ENCODE measurements at regions not wholly inside any gene's neighbourhood (a gene's known extent, or its start where the extent isn't known, plus 50 kb on each side); places are given as distances from the start of the nearest gene placed in this dataset.

GRCh38 chr1:222454782-222455181 lies 93.1 kb downstream of the HHIPL2 start:
- peaks cover 4% of the 10 kb centered on the region; the same call in 1 of the 2 replicates for H3K4me1 ChIP-seq (ENCODE audit: insufficient read depth, low read length)
- H3K27me3 ChIP-seq (ENCODE audit: insufficient read depth, low read length): no peaks in the 10 kb centered on the region
- H3K27ac ChIP-seq (ENCODE audit: low read length): no peak overlapping the region
- no peak overlapping the region for H3K9ac ChIP-seq (ENCODE audit: low read depth, low read length)
- no peaks in the 10 kb centered on the region for H3K36me3 ChIP-seq (ENCODE audit: insufficient read depth, low read depth, low read length)
- H3K9me3 ChIP-seq (ENCODE audit: insufficient read depth, low read depth, low read length): peaks cover 16% of the 10 kb centered on the region
- H3K4me3 ChIP-seq (ENCODE audit: low read length): no peak overlapping the region

- H3K9ac ChIP-seq (ENCODE audit: low read depth, low read length): no peak overlapping the region
Measured at GRCh38 chr1:222454186-222454585, 93.7 kb downstream of the HHIPL2 start.

GRCh38 chr1:222452031-222452430 lies 95.9 kb downstream of the HHIPL2 start:
- no peak overlapping the region for H3K27ac ChIP-seq (ENCODE audit: low read length)

More at GRCh38 chr1:222454186-222454585, 93.7 kb downstream of the HHIPL2 start:
- H3K9me3 ChIP-seq (ENCODE audit: insufficient read depth, low read depth, low read length): peaks cover 16% of the 10 kb centered on the region
- peaks cover 4% of the 10 kb centered on the region; the same call in 1 of the 2 replicates for H3K4me1 ChIP-seq (ENCODE audit: insufficient read depth, low read length)
- no peak overlapping the region for H3K27ac ChIP-seq (ENCODE audit: low read length)
- H3K4me3 ChIP-seq (ENCODE audit: low read length): no peak overlapping the region
- no peaks in the 10 kb centered on the region for H3K27me3 ChIP-seq (ENCODE audit: insufficient read depth, low read length)
- no peaks in the 10 kb centered on the region for H3K36me3 ChIP-seq (ENCODE audit: insufficient read depth, low read depth, low read length)

GRCh38 chr1:222443566-222443965 lies 104.3 kb downstream of the HHIPL2 start:
- H3K27me3 ChIP-seq (ENCODE audit: insufficient read depth, low read length): no peaks in the 10 kb centered on the region
- H3K4me1 ChIP-seq (ENCODE audit: insufficient read depth, low read length): peaks cover 6% of the 10 kb centered on the region; the same call in 1 of the 2 replicates
- no peak overlapping the region for H3K27ac ChIP-seq (ENCODE audit: low read length)
- no peak overlapping the region for H3K4me3 ChIP-seq (ENCODE audit: low read length)
- no peak overlapping the region for H3K9ac ChIP-seq (ENCODE audit: low read depth, low read length)
- H3K9me3 ChIP-seq (ENCODE audit: insufficient read depth, low read depth, low read length): no peaks in the 10 kb centered on the region
- no peaks in the 10 kb centered on the region for H3K36me3 ChIP-seq (ENCODE audit: insufficient read depth, low read depth, low read length)

More at GRCh38 chr1:222452031-222452430, 95.9 kb downstream of the HHIPL2 start:
- H3K27me3 ChIP-seq (ENCODE audit: insufficient read depth, low read length): no peaks in the 10 kb centered on the region
- H3K4me1 ChIP-seq (ENCODE audit: insufficient read depth, low read length): peaks cover 4% of the 10 kb centered on the region; the same call in 1 of the 2 replicates
- H3K9ac ChIP-seq (ENCODE audit: low read depth, low read length): no peak overlapping the region
- H3K36me3 ChIP-seq (ENCODE audit: insufficient read depth, low read depth, low read length): no peaks in the 10 kb centered on the region
- H3K9me3 ChIP-seq (ENCODE audit: insufficient read depth, low read depth, low read length): no peaks in the 10 kb centered on the region
- no peak overlapping the region for H3K4me3 ChIP-seq (ENCODE audit: low read length)

GRCh38 chr1:222441066-222441465 lies 106.8 kb downstream of the HHIPL2 start:
- Histone ChIP-seq H3K36me3 (ENCODE audit: insufficient read depth, low read depth, low read length) (no peaks in the 10 kb centered on the region), H3K4me1 (ENCODE audit: insufficient read depth, low read length) (peaks cover 6% of the 10 kb centered on the region; the same call in 1 of the 2 replicates), H3K9me3 (ENCODE audit: insufficient read depth, low read depth, low read length) (no peaks in the 10 kb centered on the region), H3K9ac (ENCODE audit: low read depth, low read length) (no peak overlapping the region), H3K27me3 (ENCODE audit: insufficient read depth, low read length) (no peaks in the 10 kb centered on the region), H3K4me3 (ENCODE audit: low read length) (no peak overlapping the region), H3K27ac (ENCODE audit: low read length) (no peak overlapping the region)

- Histone ChIP-seq H3K27me3 (ENCODE audit: insufficient read depth, low read length) (no peaks in the 10 kb centered on the region), H3K9ac (ENCODE audit: low read depth, low read length) (no peak overlapping the region), H3K9me3 (ENCODE audit: insufficient read depth, low read depth, low read length) (no peaks in the 10 kb centered on the region), H3K36me3 (ENCODE audit: insufficient read depth, low read depth, low read length) (no peaks in the 10 kb centered on the region), H3K4me1 (ENCODE audit: insufficient read depth, low read length) (no peaks in the 10 kb centered on the region), H3K4me3 (ENCODE audit: low read length) (no peak overlapping the region), H3K27ac (ENCODE audit: low read length) (no peak overlapping the region)
Measured at GRCh38 chr1:222424826-222425225, 123.1 kb downstream of the HHIPL2 start.

- Histone ChIP-seq H3K27me3 (ENCODE audit: insufficient read depth, low read length) (no peaks in the 10 kb centered on the region), H3K4me3 (ENCODE audit: low read length) (no peak overlapping the region), H3K9ac (ENCODE audit: low read depth, low read length) (no peak overlapping the region), H3K36me3 (ENCODE audit: insufficient read depth, low read depth, low read length) (no peaks in the 10 kb centered on the region), H3K9me3 (ENCODE audit: insufficient read depth, low read depth, low read length) (no peaks in the 10 kb centered on the region), H3K4me1 (ENCODE audit: insufficient read depth, low read length) (no peaks in the 10 kb centered on the region), H3K27ac (ENCODE audit: low read length) (no peak overlapping the region)
Measured at GRCh38 chr1:222421380-222421779, 126.5 kb downstream of the HHIPL2 start.

GRCh38 chr1:222420633-222421032 lies 127.3 kb downstream of the HHIPL2 start:
- Histone ChIP-seq H3K4me3 (ENCODE audit: low read length) (no peak overlapping the region), H3K27ac (ENCODE audit: low read length) (no peak overlapping the region), H3K9ac (ENCODE audit: low read depth, low read length) (no peak overlapping the region), H3K4me1 (ENCODE audit: insufficient read depth, low read length) (no peaks in the 10 kb centered on the region), H3K27me3 (ENCODE audit: insufficient read depth, low read length) (no peaks in the 10 kb centered on the region), H3K9me3 (ENCODE audit: insufficient read depth, low read depth, low read length) (no peaks in the 10 kb centered on the region), H3K36me3 (ENCODE audit: insufficient read depth, low read depth, low read length) (no peaks in the 10 kb centered on the region)

GRCh38 chr1:222418654-222419053 lies 129.2 kb downstream of the HHIPL2 start:
- Histone ChIP-seq H3K9me3 (ENCODE audit: insufficient read depth, low read depth, low read length) (no peaks in the 10 kb centered on the region), H3K9ac (ENCODE audit: low read depth, low read length) (no peak overlapping the region), H3K27ac (ENCODE audit: low read length) (no peak overlapping the region), H3K4me1 (ENCODE audit: insufficient read depth, low read length) (no peaks in the 10 kb centered on the region), H3K27me3 (ENCODE audit: insufficient read depth, low read length) (no peaks in the 10 kb centered on the region), H3K4me3 (ENCODE audit: low read length) (no peak overlapping the region), H3K36me3 (ENCODE audit: insufficient read depth, low read depth, low read length) (no peaks in the 10 kb centered on the region)

GRCh38 chr1:222417264-222417663 lies 130.6 kb downstream of the HHIPL2 start:
- Histone ChIP-seq H3K27me3 (ENCODE audit: insufficient read depth, low read length) (no peaks in the 10 kb centered on the region), H3K36me3 (ENCODE audit: insufficient read depth, low read depth, low read length) (no peaks in the 10 kb centered on the region), H3K4me3 (ENCODE audit: low read length) (no peak overlapping the region), H3K9ac (ENCODE audit: low read depth, low read length) (no peak overlapping the region), H3K9me3 (ENCODE audit: insufficient read depth, low read depth, low read length) (no peaks in the 10 kb centered on the region), H3K27ac (ENCODE audit: low read length) (no peak overlapping the region), H3K4me1 (ENCODE audit: insufficient read depth, low read length) (no peaks in the 10 kb centered on the region)

GRCh38 chr1:222416001-222416791 lies 131.7 kb downstream of the HHIPL2 start:
- H3K9ac ChIP-seq (ENCODE audit: low read depth, low read length): no peak overlapping the region
- H3K9me3 ChIP-seq (ENCODE audit: insufficient read depth, low read depth, low read length): no peaks in the 10 kb centered on the region
- no peaks in the 10 kb centered on the region for H3K36me3 ChIP-seq (ENCODE audit: insufficient read depth, low read depth, low read length)
- H3K4me1 ChIP-seq (ENCODE audit: insufficient read depth, low read length): no peaks in the 10 kb centered on the region
- H3K4me3 ChIP-seq (ENCODE audit: low read length): no peak overlapping the region
- no peak overlapping the region for H3K27ac ChIP-seq (ENCODE audit: low read length)
- no peaks in the 10 kb centered on the region for H3K27me3 ChIP-seq (ENCODE audit: insufficient read depth, low read length)

- no peaks in the 10 kb centered on the region for H3K36me3 ChIP-seq (ENCODE audit: insufficient read depth, low read depth, low read length)
- H3K27me3 ChIP-seq (ENCODE audit: insufficient read depth, low read length): no peaks in the 10 kb centered on the region
- no peaks in the 10 kb centered on the region for H3K4me1 ChIP-seq (ENCODE audit: insufficient read depth, low read length)
- H3K9ac ChIP-seq (ENCODE audit: low read depth, low read length): no peak overlapping the region
- H3K27ac ChIP-seq (ENCODE audit: low read length): no peak overlapping the region
- no peaks in the 10 kb centered on the region for H3K9me3 ChIP-seq (ENCODE audit: insufficient read depth, low read depth, low read length)
- H3K4me3 ChIP-seq (ENCODE audit: low read length): no peak overlapping the region
Measured at GRCh38 chr1:222415441-222415840, 132.5 kb downstream of the HHIPL2 start.

Measured in iPS-20b (cell line).